Suprapubic skin (tissue), 3 donors: ENCODE measurements at regions not wholly inside any gene's neighbourhood (a gene's known extent, or its start where the extent isn't known, plus 50 kb on each side); places are given as distances from the start of the nearest gene placed in this dataset.

Experiments
- POLR2A ChIP-seq, 2 donors: fragments of 450-650 bp; IDR thresholded peaks; one replicate each; pipeline ENCODE4 v1.6.1; 2017; ENCODE audit warnings: antibody characterized with exemption in 2 of 2, mild to moderate bottlenecking in 2 of 2, moderate library complexity in 2 of 2
- TF ChIP-seq, protein P1 (sequence below), 2 donors: fragments of 200-600 bp in 1 of 2; fragments of 450-650 bp in 1 of 2; sonication (generic) in 1 of 2; IDR thresholded peaks; one replicate each; pipeline ENCODE4 v1.5.1; 2016 to 2019; ENCODE audit warnings: antibody characterized with exemption in 2 of 2, mild to moderate bottlenecking in 1 of 2, moderate library complexity in 1 of 2

DNA sequence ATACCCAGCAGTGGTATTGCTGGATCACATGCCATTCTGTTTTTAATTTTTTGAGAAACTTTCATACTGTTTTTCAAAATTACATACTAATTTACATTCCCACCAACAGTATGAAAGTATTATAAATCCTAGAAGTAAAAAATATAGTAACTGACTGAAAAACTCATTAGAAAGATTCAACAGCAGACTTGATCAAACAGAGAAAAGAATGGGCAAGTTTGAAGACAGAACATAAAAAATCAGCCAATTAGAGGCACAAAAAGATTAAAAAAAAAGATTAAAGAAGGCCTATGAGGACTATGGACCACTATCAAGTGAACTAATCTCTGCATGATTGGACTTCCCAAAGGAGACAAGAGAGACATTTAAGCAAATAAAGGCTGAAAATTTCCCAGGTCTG, 144.0 kb upstream of the GRIK2 start:
- TF ChIP-seq, protein P1, sequence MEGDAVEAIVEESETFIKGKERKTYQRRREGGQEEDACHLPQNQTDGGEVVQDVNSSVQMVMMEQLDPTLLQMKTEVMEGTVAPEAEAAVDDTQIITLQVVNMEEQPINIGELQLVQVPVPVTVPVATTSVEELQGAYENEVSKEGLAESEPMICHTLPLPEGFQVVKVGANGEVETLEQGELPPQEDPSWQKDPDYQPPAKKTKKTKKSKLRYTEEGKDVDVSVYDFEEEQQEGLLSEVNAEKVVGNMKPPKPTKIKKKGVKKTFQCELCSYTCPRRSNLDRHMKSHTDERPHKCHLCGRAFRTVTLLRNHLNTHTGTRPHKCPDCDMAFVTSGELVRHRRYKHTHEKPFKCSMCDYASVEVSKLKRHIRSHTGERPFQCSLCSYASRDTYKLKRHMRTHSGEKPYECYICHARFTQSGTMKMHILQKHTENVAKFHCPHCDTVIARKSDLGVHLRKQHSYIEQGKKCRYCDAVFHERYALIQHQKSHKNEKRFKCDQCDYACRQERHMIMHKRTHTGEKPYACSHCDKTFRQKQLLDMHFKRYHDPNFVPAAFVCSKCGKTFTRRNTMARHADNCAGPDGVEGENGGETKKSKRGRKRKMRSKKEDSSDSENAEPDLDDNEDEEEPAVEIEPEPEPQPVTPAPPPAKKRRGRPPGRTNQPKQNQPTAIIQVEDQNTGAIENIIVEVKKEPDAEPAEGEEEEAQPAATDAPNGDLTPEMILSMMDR (IDR thresholded peaks at IDR 0.05) = no peak
- no peak for TF ChIP-seq POLR2A (IDR thresholded peaks at IDR 0.05)
